ENCODE measurements at regions not wholly inside any gene's neighbourhood (a gene's known extent, or its start where the extent isn't known, plus 50 kb on each side); places are given as distances from the start of the nearest gene placed in this dataset.

DNA sequence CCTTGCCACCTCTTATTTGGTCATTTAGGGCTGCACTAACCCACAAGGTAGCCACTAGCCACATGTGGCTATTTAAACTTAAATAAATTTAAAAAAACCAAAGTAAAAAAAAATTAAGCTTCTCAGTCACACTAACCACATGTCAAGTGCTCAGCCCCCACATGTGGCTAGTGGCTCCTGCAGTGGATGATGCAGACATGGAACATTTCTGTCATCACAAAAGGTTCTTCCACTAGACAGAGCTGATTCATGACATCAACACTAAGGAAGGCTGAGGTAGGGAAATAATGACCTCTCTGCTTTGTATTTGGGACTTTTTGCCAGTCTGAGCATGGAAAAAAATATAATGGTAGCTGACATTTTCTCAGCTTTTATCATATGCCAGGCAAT is 173.0 kb upstream of the FERMT1 start:
- TF ChIP-seq CTCF (IDR thresholded peaks at IDR 0.05) (no peak), REST (IDR thresholded peaks at IDR 0.05) (no peak), EP300 (IDR thresholded peaks at IDR 0.05) (no peak), RAD21 (conservative IDR thresholded peaks at IDR 0.05 in 1 of 2, IDR thresholded peaks at IDR 0.05 in 1 of 2) (no peak), RNF2 (IDR thresholded peaks at IDR 0.05; ENCODE audit: borderline replicate concordance, low read depth) (no peak), FOSL2 (IDR thresholded peaks at IDR 0.05) (no peak), FOSL2 (CRISPR knock-in tag; IDR thresholded peaks at IDR 0.05) (no peak), HDAC2 (IDR thresholded peaks at IDR 0.05) (no peak), E2F6 (IDR thresholded peaks at IDR 0.05; ENCODE audit: borderline replicate concordance, low read depth) (no peak), POLR2A (IDR thresholded peaks at IDR 0.05; ENCODE audit: low read length) (no peak), RFX5 (IDR thresholded peaks at IDR 0.05) (no peak), TP53 (CRISPR knock-in tag; IDR thresholded peaks at IDR 0.05) (no peak), BCL3 (IDR thresholded peaks at IDR 0.05) (no peak)
- TF ChIP-seq, protein P1, sequence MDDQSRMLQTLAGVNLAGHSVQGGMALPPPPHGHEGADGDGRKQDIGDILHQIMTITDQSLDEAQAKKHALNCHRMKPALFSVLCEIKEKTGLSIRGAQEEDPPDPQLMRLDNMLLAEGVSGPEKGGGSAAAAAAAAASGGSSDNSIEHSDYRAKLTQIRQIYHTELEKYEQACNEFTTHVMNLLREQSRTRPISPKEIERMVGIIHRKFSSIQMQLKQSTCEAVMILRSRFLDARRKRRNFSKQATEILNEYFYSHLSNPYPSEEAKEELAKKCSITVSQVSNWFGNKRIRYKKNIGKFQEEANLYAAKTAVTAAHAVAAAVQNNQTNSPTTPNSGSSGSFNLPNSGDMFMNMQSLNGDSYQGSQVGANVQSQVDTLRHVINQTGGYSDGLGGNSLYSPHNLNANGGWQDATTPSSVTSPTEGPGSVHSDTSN (IDR thresholded peaks at IDR 0.05), result no peak

All from A549 (cell line).